K562 (cell line): ENCODE measurements at regions not wholly inside any gene's neighbourhood (a gene's known extent, or its start where the extent isn't known, plus 50 kb on each side); places are given as distances from the start of the nearest gene placed in this dataset.

Experiments used
- FOS ChIP-seq: IDR thresholded peaks from 3 replicates; pipeline ENCODE4 v1.6.1; 2011; ENCODE audit not compliant: insufficient read length; ENCODE audit errors: extremely low read depth
- ID3 ChIP-seq, 2 experiments: fragments of 250-450 bp in 1 of 2; fragments of 450-650 bp in 1 of 2; sonication (Bioruptor Pico) in 1 of 2; IDR thresholded peaks; 2 replicates each; pipeline versions ENCODE4 v1.6.1 to v1.8.0; 2016 to 2021; ENCODE audit warnings: mild to moderate bottlenecking in 2 of 2, moderate library complexity in 2 of 2, missing compliant biosample characterization in 1 of 2, missing genetic modification characterization in 1 of 2
- IRF1 ChIP-seq: sonication (generic); formaldehyde crosslinking; IDR thresholded peaks from 2 replicates; pipeline ENCODE4 v1.8.0; 2022; ENCODE audit warnings: missing genetic modification reagents, mild to moderate bottlenecking, borderline replicate concordance
- MIER1 ChIP-seq: fragments of 450-650 bp; IDR thresholded peaks from 2 replicates; pipeline ENCODE4 v1.6.1; 2016; ENCODE audit warnings: antibody characterized with exemption, mild to moderate bottlenecking, low read depth
- MTA2 ChIP-seq: fragments of 450-650 bp; IDR thresholded peaks from 2 replicates; pipeline ENCODE4 v1.6.1; 2016; ENCODE audit warnings: low read depth
- NFIX ChIP-seq: fragments of 250-450 bp; sonication (Bioruptor Pico); IDR thresholded peaks from 2 replicates; pipeline ENCODE4 v1.4.0; 2020; ENCODE audit warnings: low read depth, mild to moderate bottlenecking, moderate library complexity
- RREB1 ChIP-seq: fragments of 250-450 bp; sonication (Bioruptor Pico); IDR thresholded peaks from 2 replicates; pipeline ENCODE4 v1.4.0; 2020
- TBL1XR1 ChIP-seq, 2 experiments: IDR thresholded peaks; 2 replicates each; pipeline ENCODE4 v1.6.1; 2012; ENCODE audit warnings: improper control_type of control experiment in 2 of 2, low read length in 2 of 2, mild to moderate bottlenecking in 1 of 2
- THAP12 ChIP-seq: fragments of 250-450 bp; sonication (Bioruptor Pico); IDR thresholded peaks from 2 replicates; pipeline ENCODE4 v1.9.0; 2021; ENCODE audit warnings: mild to moderate bottlenecking, inconsistent platforms
- YBX1 ChIP-seq: fragments of 450-650 bp; IDR thresholded peaks from 2 replicates; pipeline ENCODE4 v1.7.1; 2016; ENCODE audit warnings: mild to moderate bottlenecking
- ZBTB26 ChIP-seq: fragments of 450-650 bp; formaldehyde crosslinking; IDR thresholded peaks from 2 replicates; pipeline ENCODE4 v1.4.0; 2022; ENCODE audit warnings: missing genetic modification characterization
- ZFX ChIP-seq: sonication (generic); formaldehyde crosslinking; IDR thresholded peaks from 2 replicates; pipeline ENCODE4 v1.8.0; 2022; ENCODE audit warnings: mild to moderate bottlenecking, missing genetic modification reagents, moderate library complexity
- ZNF263 ChIP-seq: sonication (generic); formaldehyde crosslinking; IDR thresholded peaks from 2 replicates; pipeline ENCODE4 v1.8.0; 2022; ENCODE audit warnings: mild to moderate bottlenecking, missing genetic modification reagents, borderline replicate concordance
- ZNF707 ChIP-seq: fragments of 250-450 bp; sonication (Bioruptor Pico); conservative IDR thresholded peaks from 2 replicates; pipeline ENCODE4 v1.8.0; 2022; ENCODE audit warnings: inconsistent platforms, mild to moderate bottlenecking, moderate library complexity

GRCh38 chr6:154675602-154676088 lies 57.6 kb upstream of the SCAF8 start (continued):
- TF ChIP-seq ZNF707 (CRISPR knock-in tag): no peak
- no peak for TF ChIP-seq YBX1
- TF ChIP-seq ZBTB26 (CRISPR knock-in tag): no peak
- TF ChIP-seq TBL1XR1 (IDR thresholded peaks at IDR 0.05; ENCODE audit: low read length in 2 of 2): peak in 1 of 2 experiments; percentile 67; a peak in 2 of 4 replicates
- no peak for TF ChIP-seq NFIX (CRISPR knock-in tag)
- no peak for TF ChIP-seq MTA2
- TF ChIP-seq ID3 (CRISPR knock-in tag; IDR thresholded peaks at IDR 0.05): no peak
- peak; percentile 64; the same call in 1 of the 2 replicates for TF ChIP-seq ID3 (tag; IDR thresholded peaks at IDR 0.05)
- no peak for TF ChIP-seq ZNF263 (CRISPR knock-in tag)
- no peak for TF ChIP-seq THAP12 (CRISPR knock-in tag)
- no peak for TF ChIP-seq MIER1
- peak; percentile 70 for TF ChIP-seq ZFX
- TF ChIP-seq IRF1 (CRISPR knock-in tag): no peak
- no peak for TF ChIP-seq RREB1 (CRISPR knock-in tag)
- no peak for TF ChIP-seq FOS
